ENCODE measurements at regions not wholly inside any gene's neighbourhood (a gene's known extent, or its start where the extent isn't known, plus 50 kb on each side); places are given as distances from the start of the nearest gene placed in this dataset.
"Not testable (repeated sequence)": the region's sequence is repeated elsewhere in the genome, so short reads cannot be mapped to it uniquely, and the experiment has no call there.

GRCh38 chr5:174558190-174558589 lies 166.2 kb upstream of the MSX2 start:
- no peak for DNase-seq (ENCODE audit: low read depth in 2 of 2)
- no peak overlapping the region for H3K4me3 ChIP-seq (replicated peaks in 1 of 2; ENCODE audit: low read depth in 2 of 2, low read length in 2 of 2)
- no peak for TF ChIP-seq CTCF (IDR thresholded peaks at IDR 0.05; ENCODE audit: low read depth, low read length)

GRCh38 chr5:174559141-174559540 lies 165.2 kb upstream of the MSX2 start:
- TF ChIP-seq CTCF (IDR thresholded peaks at IDR 0.05; ENCODE audit: low read depth, low read length): no peak
- H3K4me3 ChIP-seq (replicated peaks in 1 of 2; ENCODE audit: low read depth in 2 of 2, low read length in 2 of 2): no peak overlapping the region
- DNase-seq (ENCODE audit: low read depth in 2 of 2): no peak

DNA sequence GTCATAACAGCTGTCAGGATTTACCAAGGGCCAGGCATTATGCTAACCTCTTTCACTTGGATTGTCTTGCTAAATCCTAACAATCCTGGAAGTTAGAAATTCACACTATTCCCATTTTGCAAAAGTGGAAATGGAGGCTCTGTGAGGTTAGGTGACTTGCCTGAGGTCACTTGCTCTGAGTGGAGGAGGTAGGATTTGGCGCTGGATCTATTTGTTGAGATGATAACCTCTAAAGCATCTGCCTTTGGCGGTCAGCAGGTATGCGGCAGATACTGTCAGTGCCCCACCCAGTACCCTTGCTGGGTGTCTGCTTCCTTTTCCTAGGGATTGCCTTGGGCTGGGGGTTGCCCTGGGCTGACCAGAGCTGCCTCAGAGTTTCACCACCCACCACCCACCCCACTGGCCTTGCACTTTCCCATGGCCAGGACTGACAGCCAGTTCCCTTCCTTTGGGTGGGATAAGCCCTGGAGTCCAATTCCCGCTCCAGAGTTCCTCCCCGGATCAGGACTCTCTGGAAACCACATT lies 164.8 kb upstream of the MSX2 start:
- H3K4me3 ChIP-seq (replicated peaks in 1 of 2; ENCODE audit: low read depth in 2 of 2, low read length in 2 of 2): no peak overlapping the region
- TF ChIP-seq CTCF (IDR thresholded peaks at IDR 0.05; ENCODE audit: low read depth, low read length): no peak
- DNase-seq (ENCODE audit: low read depth in 2 of 2): no peak

DNA sequence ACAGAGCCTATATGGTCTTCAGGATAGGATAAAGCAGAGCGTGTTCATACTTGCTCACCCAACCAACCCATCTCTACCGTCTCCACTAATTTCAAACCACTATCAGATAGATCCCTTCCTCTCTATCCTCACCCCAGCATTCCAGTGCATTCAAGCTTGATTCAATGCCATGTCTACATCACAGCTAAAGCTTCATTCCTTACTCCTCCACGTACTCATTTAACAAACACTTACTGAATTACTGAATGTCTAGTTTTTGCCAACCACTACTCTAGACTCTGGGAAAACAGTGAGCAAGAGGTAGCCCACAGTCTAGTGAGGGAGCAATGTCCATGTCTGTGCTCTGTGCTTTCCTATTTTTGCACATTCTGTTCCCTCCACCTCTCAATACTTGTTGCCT lies 163.5 kb upstream of the MSX2 start:
- no peak for TF ChIP-seq CTCF (IDR thresholded peaks at IDR 0.05; ENCODE audit: low read depth, low read length)
- no peak overlapping the region for H3K4me3 ChIP-seq (replicated peaks in 1 of 2; ENCODE audit: low read depth in 2 of 2, low read length in 2 of 2)
- DNase-seq (ENCODE audit: low read depth in 2 of 2): no peak

GRCh38 chr5:174563040-174563439 lies 161.3 kb upstream of the MSX2 start:
- H3K4me3 ChIP-seq (replicated peaks in 1 of 2; ENCODE audit: low read depth in 2 of 2, low read length in 2 of 2); DNase-seq (ENCODE audit: low read depth in 2 of 2): not testable (repeated sequence)

DNA sequence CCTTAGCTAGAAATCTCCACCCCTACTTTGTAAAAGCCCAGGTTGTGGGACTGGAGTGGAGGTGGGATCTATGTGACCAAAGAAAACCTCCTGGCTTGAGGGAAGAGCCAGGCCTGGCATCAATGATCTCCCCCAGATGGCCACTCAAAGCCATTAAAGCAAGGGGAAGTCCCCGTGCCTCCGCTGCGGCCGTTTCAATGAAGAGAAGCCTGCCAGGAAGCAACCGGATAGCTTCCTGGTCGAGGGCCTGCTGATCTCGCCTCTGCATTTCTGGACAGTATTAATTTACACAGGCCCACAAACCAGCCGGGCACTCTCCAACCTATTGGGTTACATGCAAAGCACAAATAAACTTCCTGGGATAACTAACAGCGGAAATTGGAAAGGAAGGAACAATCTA lies 160.5 kb upstream of the MSX2 start:
- no peak overlapping the region for H3K4me3 ChIP-seq (replicated peaks in 1 of 2; ENCODE audit: low read depth in 2 of 2, low read length in 2 of 2)
- TF ChIP-seq CTCF (IDR thresholded peaks at IDR 0.05; ENCODE audit: low read depth, low read length): no peak
- no peak for DNase-seq (ENCODE audit: low read depth in 2 of 2)

GRCh38 chr5:174567506-174568141 lies 156.8 kb upstream of the MSX2 start:
- no peak overlapping the region for H3K4me3 ChIP-seq (replicated peaks in 1 of 2; ENCODE audit: low read depth in 2 of 2, low read length in 2 of 2)
- TF ChIP-seq CTCF (IDR thresholded peaks at IDR 0.05; ENCODE audit: low read depth, low read length): no peak
- no peak for DNase-seq (ENCODE audit: low read depth in 2 of 2)

Measured in cardiac fibroblast (primary cell).